ENCODE measurements at regions not wholly inside any gene's neighbourhood (a gene's known extent, or its start where the extent isn't known, plus 50 kb on each side); places are given as distances from the start of the nearest gene placed in this dataset.

- Histone ChIP-seq H3K27me3 (no peaks in the 10 kb centered on the region), H3K27ac (no peak overlapping the region), H3K4me3 (no peak overlapping the region), H3K36me3 (no peaks in the 10 kb centered on the region), H3K9me3 (no peaks in the 10 kb centered on the region), H3K4me1 (no peaks in the 10 kb centered on the region)
- no peak for TF ChIP-seq CTCF (IDR thresholded peaks at IDR 0.05)
- TF ChIP-seq POLR2A (IDR thresholded peaks at IDR 0.05), result no peak
- no peak for DNase-seq
- intact Hi-C loops (cut with DNase I; ENCODE audit: low total_unique reads), result no loop called here
These were observed 158.1 kb upstream of the RPS6KA2 start for GRCh38 chr6:166785131-166785530.

DNA sequence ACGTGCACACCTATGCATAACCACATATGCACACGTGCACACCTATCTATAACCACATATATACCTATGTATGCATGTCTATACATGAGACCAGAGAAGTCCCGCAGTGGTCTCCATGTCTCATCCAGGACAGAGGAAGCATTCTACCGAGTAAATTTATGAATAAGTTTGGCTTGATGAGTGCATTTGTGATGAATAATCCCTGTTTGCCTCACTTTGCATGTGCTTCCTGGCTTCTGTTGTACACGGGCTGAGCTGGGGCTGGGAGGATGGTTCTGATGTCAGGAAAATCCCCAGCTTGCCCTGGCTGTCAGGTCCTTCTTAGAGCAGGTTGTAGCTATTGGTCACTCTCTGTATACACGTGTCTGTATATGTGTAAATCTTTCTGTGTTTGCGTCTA is 157.6 kb upstream of the RPS6KA2 start:
- Histone ChIP-seq H3K27ac (no peak overlapping the region), H3K4me1 (no peaks in the 10 kb centered on the region), H3K36me3 (no peaks in the 10 kb centered on the region), H3K9me3 (no peaks in the 10 kb centered on the region), H3K27me3 (no peaks in the 10 kb centered on the region), H3K4me3 (no peak overlapping the region)
- no peak for TF ChIP-seq POLR2A (IDR thresholded peaks at IDR 0.05)
- TF ChIP-seq CTCF (IDR thresholded peaks at IDR 0.05), result no peak
- no peak for DNase-seq
- intact Hi-C loops (cut with DNase I; ENCODE audit: low total_unique reads), result no loop called here

DNA sequence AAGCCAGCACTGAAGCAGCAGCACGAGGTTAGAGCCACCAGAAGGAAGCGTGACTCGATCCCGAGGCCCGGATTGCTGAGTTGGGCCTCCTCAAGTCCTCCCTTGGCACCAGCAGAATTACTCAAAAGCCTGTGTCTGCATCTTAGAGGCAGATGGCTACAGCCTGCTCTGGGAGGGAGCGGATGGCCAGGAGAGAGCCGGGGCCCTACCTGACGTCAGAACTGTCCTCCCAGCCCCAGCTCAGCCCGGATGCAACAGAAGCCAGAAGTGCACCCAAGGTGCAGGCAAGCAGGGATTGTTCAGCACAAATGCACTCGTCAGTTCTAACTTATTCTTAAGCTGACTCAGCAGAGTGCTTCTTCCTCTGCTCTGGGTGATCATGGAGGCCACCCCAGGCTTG is 155.5 kb upstream of the RPS6KA2 start:
- intact Hi-C loops (cut with DNase I; ENCODE audit: low total_unique reads), result no loop called here
- no peaks in the 10 kb centered on the region for H3K9me3 ChIP-seq
- no peak overlapping the region for H3K4me3 ChIP-seq

GRCh38 chr6:166781331-166781730 is 154.3 kb upstream of the RPS6KA2 start:
- TF ChIP-seq CTCF (IDR thresholded peaks at IDR 0.05) (no peak), POLR2A (IDR thresholded peaks at IDR 0.05) (no peak)
- Histone ChIP-seq H3K27ac (no peak overlapping the region), H3K4me1 (no peaks in the 10 kb centered on the region), H3K9me3 (no peaks in the 10 kb centered on the region), H3K4me3 (no peak overlapping the region), H3K27me3 (no peaks in the 10 kb centered on the region), H3K36me3 (no peaks in the 10 kb centered on the region)
- no peak for DNase-seq
- intact Hi-C loops (cut with DNase I; ENCODE audit: low total_unique reads), result no loop called here

More for the DNA sequence above, 155.5 kb upstream of the RPS6KA2 start:
- H3K27ac ChIP-seq, result no peak overlapping the region
- no peaks in the 10 kb centered on the region for H3K36me3 ChIP-seq
- no peaks in the 10 kb centered on the region for H3K4me1 ChIP-seq
- no peaks in the 10 kb centered on the region for H3K27me3 ChIP-seq
- no peak for TF ChIP-seq POLR2A (IDR thresholded peaks at IDR 0.05)
- TF ChIP-seq CTCF (IDR thresholded peaks at IDR 0.05), result no peak
- DNase-seq, result no peak

GRCh38 chr6:166779963-166780683 is 153.1 kb upstream of the RPS6KA2 start:
- Histone ChIP-seq H3K4me1 (no peaks in the 10 kb centered on the region), H3K9me3 (no peaks in the 10 kb centered on the region), H3K36me3 (no peaks in the 10 kb centered on the region), H3K4me3 (no peak overlapping the region), H3K27me3 (no peaks in the 10 kb centered on the region), H3K27ac (no peak overlapping the region)
- DNase-seq, result no peak
- intact Hi-C loops (cut with DNase I; ENCODE audit: low total_unique reads), result loop anchor here (10.0 kb wide), 1 partner anchor 365 kb away; no protein-coding TSS in a partner anchor
- TF ChIP-seq POLR2A (IDR thresholded peaks at IDR 0.05) (no peak), CTCF (IDR thresholded peaks at IDR 0.05) (no peak)
